ENCODE measurements at regions not wholly inside any gene's neighbourhood (a gene's known extent, or its start where the extent isn't known, plus 50 kb on each side); places are given as distances from the start of the nearest gene placed in this dataset.

- POLR2A ChIA-PET (ENCODE audit: unreplicated experiment) = no interaction called here
- no peak overlapping the region for H2AFZ ChIP-seq
- intact Hi-C loops (cut with micrococcal nuclease; ENCODE audit: unreplicated experiment) = no loop called here
- no peak overlapping the region for H3K4me3 ChIP-seq
- TF ChIP-seq EZH2 (IDR thresholded peaks at IDR 0.05; ENCODE audit: low read depth) = no peak
- no peak for TF ChIP-seq CTCF (conservative IDR thresholded peaks at IDR 0.05)
- H3K9me2 ChIP-seq (ENCODE audit: insufficient read depth) = no peaks in the 10 kb centered on the region; the same call in 1 of the 2 replicates
- DNase-seq = no peak
- H3K27ac ChIP-seq = no peak overlapping the region
- H3K4me1 ChIP-seq (replicated peaks; ENCODE audit: insufficient read depth) = no peaks in the 10 kb centered on the region
- no peak overlapping the region for H3K4me2 ChIP-seq
- no TSS peak for BruUV-seq (replicated peaks)
- no peaks in the 10 kb centered on the region for H3F3A ChIP-seq (ENCODE audit: insufficient read depth, low read depth)
- CTCF ChIA-PET = no interaction called here
- H4K20me1 ChIP-seq (ENCODE audit: insufficient read depth) = peaks cover 2% of the 10 kb centered on the region; the same call in 1 of the 2 replicates
- no peaks in the 10 kb centered on the region for H3K79me2 ChIP-seq (ENCODE audit: low read depth)
- no peaks in the 10 kb centered on the region for H3K27me3 ChIP-seq (ENCODE audit: insufficient read depth, low read depth)
- no peaks in the 10 kb centered on the region for H3K9me3 ChIP-seq (ENCODE audit: insufficient read depth, low read depth)
- H3K36me3 ChIP-seq (ENCODE audit: low read depth) = no peaks in the 10 kb centered on the region
Measured at GRCh38 chrX:138534410-138534809, 177.1 kb downstream of the FGF13 start.

GRCh38 chrX:138519296-138519695, 192.2 kb downstream of the FGF13 start:
- H3K4me2 ChIP-seq = no peak overlapping the region
- TF ChIP-seq CTCF (conservative IDR thresholded peaks at IDR 0.05) (no peak), EZH2 (IDR thresholded peaks at IDR 0.05; ENCODE audit: low read depth) (no peak)
- H3K9me3 ChIP-seq (ENCODE audit: insufficient read depth, low read depth) = no peaks in the 10 kb centered on the region; the same call in 1 of the 2 replicates
- H3K36me3 ChIP-seq (ENCODE audit: low read depth) = no peaks in the 10 kb centered on the region
- H3K9me2 ChIP-seq (ENCODE audit: insufficient read depth) = no peaks in the 10 kb centered on the region
- H3K4me3 ChIP-seq = no peak overlapping the region
- DNase-seq = no peak
- POLR2A ChIA-PET (ENCODE audit: unreplicated experiment) = no interaction called here
- H3K27me3 ChIP-seq (ENCODE audit: insufficient read depth, low read depth) = peaks cover 5% of the 10 kb centered on the region; the same call in 1 of the 2 replicates
- no TSS peak for BruUV-seq (replicated peaks)
- H4K20me1 ChIP-seq (ENCODE audit: insufficient read depth) = no peaks in the 10 kb centered on the region
- H3F3A ChIP-seq (ENCODE audit: insufficient read depth, low read depth) = no peaks in the 10 kb centered on the region
- intact Hi-C loops (cut with micrococcal nuclease; ENCODE audit: unreplicated experiment) = no loop called here
- CTCF ChIA-PET = no interaction called here
- no peak overlapping the region for H3K27ac ChIP-seq
- no peaks in the 10 kb centered on the region for H3K4me1 ChIP-seq (replicated peaks; ENCODE audit: insufficient read depth)
- H3K79me2 ChIP-seq (ENCODE audit: low read depth) = no peaks in the 10 kb centered on the region
- H2AFZ ChIP-seq = no peak overlapping the region

- no TSS peak for BruUV-seq (replicated peaks)
- Histone ChIP-seq H4K20me1 (ENCODE audit: insufficient read depth) (no peaks in the 10 kb centered on the region), H3K4me2 (peak overlapping the region; percentile 8; the same call in 1 of the 2 replicates), H3K27ac (no peak overlapping the region), H3K9me3 (ENCODE audit: insufficient read depth, low read depth) (no peaks in the 10 kb centered on the region), H3K4me1 (replicated peaks; ENCODE audit: insufficient read depth) (no peaks in the 10 kb centered on the region), H3K9me2 (ENCODE audit: insufficient read depth) (no peaks in the 10 kb centered on the region), H3K79me2 (ENCODE audit: low read depth) (no peaks in the 10 kb centered on the region), H3F3A (ENCODE audit: insufficient read depth, low read depth) (no peaks in the 10 kb centered on the region), H2AFZ (no peak overlapping the region), H3K36me3 (ENCODE audit: low read depth) (no peaks in the 10 kb centered on the region), H3K27me3 (ENCODE audit: insufficient read depth, low read depth) (no peaks in the 10 kb centered on the region), H3K4me3 (no peak overlapping the region)
- DNase-seq = no peak
- ChIA-PET POLR2A (ENCODE audit: unreplicated experiment) (no interaction called here), CTCF (no interaction called here)
- no peak for TF ChIP-seq EZH2 (IDR thresholded peaks at IDR 0.05; ENCODE audit: low read depth)
- TF ChIP-seq CTCF (conservative IDR thresholded peaks at IDR 0.05) = no peak
- intact Hi-C loops (cut with micrococcal nuclease; ENCODE audit: unreplicated experiment) = no loop called here
Measured at GRCh38 chrX:138504273-138504672, 207.2 kb downstream of the FGF13 start.
